ENCODE measurements at regions not wholly inside any gene's neighbourhood (a gene's known extent, or its start where the extent isn't known, plus 50 kb on each side); places are given as distances from the start of the nearest gene placed in this dataset.

DNA sequence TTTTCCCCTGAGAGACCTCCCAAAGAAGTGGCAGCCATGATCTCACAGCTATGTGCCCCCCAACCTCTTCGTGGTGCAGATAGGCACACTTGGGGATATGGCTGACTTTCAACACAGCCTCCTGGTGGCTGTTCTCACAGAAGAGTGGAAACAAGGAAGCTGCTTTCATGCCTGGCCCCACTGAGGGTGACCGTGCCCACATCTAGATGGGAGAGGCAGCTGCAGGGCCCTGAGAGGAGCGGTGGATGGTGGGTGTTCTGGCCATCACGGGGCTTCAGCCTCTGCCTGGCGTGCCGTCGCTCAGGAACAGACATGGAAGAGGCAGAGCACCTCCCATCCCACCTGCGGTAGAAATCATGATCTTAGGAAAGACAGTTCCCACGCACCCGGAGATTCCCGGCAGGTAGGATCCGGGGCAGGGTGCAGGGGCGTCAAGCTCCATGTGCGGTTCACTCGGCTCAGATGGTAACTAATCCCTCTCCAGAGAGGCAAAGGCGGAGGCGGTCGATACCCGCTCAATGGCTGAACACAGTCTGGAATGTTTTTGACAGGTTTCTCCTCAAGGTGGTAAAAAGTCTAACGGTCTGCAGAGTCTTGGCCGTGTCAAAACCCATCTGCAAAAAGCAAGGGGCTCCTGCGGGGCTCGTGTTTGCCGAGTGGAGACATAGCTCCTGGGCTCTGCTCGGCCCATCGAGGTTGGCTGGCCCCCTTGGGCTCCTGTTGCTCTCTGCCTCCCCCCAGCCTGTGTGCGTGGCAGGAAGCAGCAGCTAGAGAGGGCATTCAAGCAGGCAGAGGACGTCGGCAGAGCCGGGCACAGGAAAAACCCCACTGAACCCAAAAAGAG is 225.2 kb upstream of the RTL1 start:
- Histone ChIP-seq H3K27me3 (ENCODE audit: control insufficient read depth in 3 of 3, insufficient read depth in 3 of 3, low read length in 2 of 3) (peaks cover 0 to 18% (median 0%) of the 10 kb centered on the region in 3 donors), H3K4me3 (no peak overlapping the region), H3K4me1 (ENCODE audit: control insufficient read depth in 5 of 5, insufficient read depth in 5 of 5, low read length in 5 of 5) (no peaks in the 10 kb centered on the region), H3K9ac (ENCODE audit: insufficient read depth in 1 of 2, low read length in 2 of 2) (no peak overlapping the region), H3K36me3 (ENCODE audit: control insufficient read depth in 4 of 4, insufficient read depth in 4 of 4, low read length in 4 of 4) (no peaks in the 10 kb centered on the region), H3K27ac (ENCODE audit: low read depth in 1 of 2, low read length in 1 of 2) (no peak overlapping the region), H3K9me3 (ENCODE audit: control insufficient read depth in 4 of 4, insufficient read depth in 3 of 4, low read length in 3 of 4) (peaks cover 0 to 2% (median 0%) of the 10 kb centered on the region in 4 donors)
- ATAC-seq (ENCODE audit: insufficient read depth, low FRiP score) (no peak), DNase-seq (peak in 1 of 3 donors; percentile 8)
- TF ChIP-seq CTCF (IDR thresholded peaks at IDR 0.05; ENCODE audit: control extremely low read depth, extremely low read depth), result no peak
- WGBS, 2 donors, result 71 to 72% methylated on average over 30 of the region's 30 CpGs

- Histone ChIP-seq H3K27ac (ENCODE audit: low read depth in 1 of 2, low read length in 1 of 2) (no peak overlapping the region), H3K9me3 (ENCODE audit: control insufficient read depth in 4 of 4, insufficient read depth in 3 of 4, low read length in 3 of 4) (peaks cover 0 to 6% (median 0%) of the 10 kb centered on the region in 4 donors), H3K4me1 (ENCODE audit: control insufficient read depth in 5 of 5, insufficient read depth in 5 of 5, low read length in 5 of 5) (no peaks in the 10 kb centered on the region), H3K27me3 (ENCODE audit: control insufficient read depth in 3 of 3, insufficient read depth in 3 of 3, low read length in 2 of 3) (peaks cover 0 to 16% (median 0%) of the 10 kb centered on the region in 3 donors), H3K9ac (ENCODE audit: insufficient read depth in 1 of 2, low read length in 2 of 2) (no peak overlapping the region), H3K4me3 (no peak overlapping the region), H3K36me3 (ENCODE audit: control insufficient read depth in 4 of 4, insufficient read depth in 4 of 4, low read length in 4 of 4) (no peaks in the 10 kb centered on the region)
- TF ChIP-seq CTCF (IDR thresholded peaks at IDR 0.05; ENCODE audit: control extremely low read depth, extremely low read depth), result no peak
- ATAC-seq (ENCODE audit: insufficient read depth, low FRiP score), result no peak
- no peak for DNase-seq
- 70 to 80% methylated on average over 6 of the region's 6 CpGs for WGBS, 2 donors
Observed at GRCh38 chr14:101129521-101130167, 226.1 kb upstream of the RTL1 start.

GRCh38 chr14:101130861-101131260 is 227.3 kb upstream of the RTL1 start:
- no peak for TF ChIP-seq CTCF (IDR thresholded peaks at IDR 0.05; ENCODE audit: control extremely low read depth, extremely low read depth)
- no peaks in the 10 kb centered on the region for H3K36me3 ChIP-seq (ENCODE audit: control insufficient read depth in 4 of 4, insufficient read depth in 4 of 4, low read length in 4 of 4)
- H3K27ac ChIP-seq (ENCODE audit: low read depth in 1 of 2, low read length in 1 of 2), result no peak overlapping the region
- DNase-seq (no peak), ATAC-seq (ENCODE audit: insufficient read depth, low FRiP score) (no peak)
- H3K27me3 ChIP-seq (ENCODE audit: control insufficient read depth in 3 of 3, insufficient read depth in 3 of 3, low read length in 2 of 3), result peaks cover 0 to 15% (median 0%) of the 10 kb centered on the region in 3 donors
- no peak overlapping the region for H3K4me3 ChIP-seq
- peaks cover 0 to 6% (median 0%) of the 10 kb centered on the region in 4 donors for H3K9me3 ChIP-seq (ENCODE audit: control insufficient read depth in 4 of 4, insufficient read depth in 3 of 4, low read length in 3 of 4)
- 73 to 94% methylated on average over 6 of the region's 6 CpGs for WGBS, 2 donors
- H3K9ac ChIP-seq (ENCODE audit: insufficient read depth in 1 of 2, low read length in 2 of 2), result no peak overlapping the region
- H3K4me1 ChIP-seq (ENCODE audit: control insufficient read depth in 5 of 5, insufficient read depth in 5 of 5, low read length in 5 of 5), result no peaks in the 10 kb centered on the region
